Endothelial cell of umbilical vein (primary cell): ENCODE measurements at regions not wholly inside any gene's neighbourhood (a gene's known extent, or its start where the extent isn't known, plus 50 kb on each side); places are given as distances from the start of the nearest gene placed in this dataset.

Experiments used
- BruUV-seq: library from RNA; stranded (reverse); fragments of 400-500 nt; replicated peaks from 2 replicates; lab custom pipeline; 2021; lab: Mats Ljungman, UMichigan
- CTCF ChIA-PET: fragments of 300-600, 350-600 bp; sonication (Branson Sonifier 250); formaldehyde crosslinking; loops from one replicate; lab custom pipeline; 2021; ENCODE audit warnings: antibody characterized with exemption, inconsistent platforms; lab: Charles Lee
- POLR2A ChIA-PET: fragments of 300-600, 350-600 bp; sonication (Branson Sonifier 250); formaldehyde crosslinking; loops from one replicate; lab custom pipeline; 2021; ENCODE audit warnings: antibody characterized with exemption, inconsistent platforms; lab: Charles Lee
- DNase-seq: peaks from one replicate; pipeline ENCODE4 v3.0.0-alpha.2; 2011; ENCODE audit warnings: low read depth, low spot score
- FAIRE-seq: peaks from 2 replicates; lab custom pipeline; 2011; peaks lifted over from hg19 to GRCh38; lab: Jason Lieb, UNC
- H2AFZ ChIP-seq: 2 replicates; pipeline ENCODE4 v1.6.0; 2012; ENCODE audit warnings: low read depth, low read length, control low read depth, inconsistent platforms
- H3K27ac ChIP-seq: 2 replicates; pipeline ENCODE4 v1.5.1; 2011; ENCODE audit warnings: low read depth, mild to moderate bottlenecking, control low read depth, low read length, moderate library complexity; ENCODE audit not compliant: insufficient read depth
- H3K27me3 ChIP-seq, 2 experiments: 2 replicates each; pipeline versions ENCODE4 v1.6.0 to v1.6.1; 2011; ENCODE audit warnings: low read length in 2 of 2, mixed read lengths in 1 of 2; ENCODE audit not compliant: control insufficient read depth in 2 of 2, insufficient read depth in 2 of 2
- H3K36me3 ChIP-seq, 2 experiments: 2 replicates in 1 of 2; 3 replicates in 1 of 2; pipeline ENCODE4 v1.5.1; 2011; ENCODE audit warnings: low read length in 2 of 2, mild to moderate bottlenecking in 1 of 2, moderate library complexity in 1 of 2; ENCODE audit not compliant: control insufficient read depth in 2 of 2, insufficient read depth in 2 of 2; ENCODE audit errors: extremely low read depth in 1 of 2
- H3K4me1 ChIP-seq: 3 replicates; pipeline ENCODE4 v1.5.1; 2011; ENCODE audit warnings: mild to moderate bottlenecking, low read length; ENCODE audit not compliant: control insufficient read depth, insufficient read depth; ENCODE audit errors: extremely low read depth
- H3K4me2 ChIP-seq: 2 replicates; pipeline ENCODE4 v1.6.1; 2011; ENCODE audit warnings: low read length, control low read depth, mixed read lengths; ENCODE audit not compliant: insufficient read depth
- H3K4me3 ChIP-seq, 3 experiments: fragments of 200-600 bp in 1 of 3; sonication (generic), shearing (Covaris generic) in 1 of 3; replicated peaks in 1 of 3; 2 replicates each; pipeline ENCODE4 v1.5.1; 2011 to 2016; ENCODE audit warnings: control low read depth in 3 of 3, low read length in 3 of 3, mild to moderate bottlenecking in 2 of 3, inconsistent platforms in 1 of 3, low read depth in 1 of 3, moderate library complexity in 1 of 3; ENCODE audit not compliant: insufficient read depth in 1 of 3
- H3K79me2 ChIP-seq: 2 replicates; pipeline ENCODE4 v1.6.0; 2012; ENCODE audit warnings: low read length, inconsistent platforms; ENCODE audit not compliant: control insufficient read depth, insufficient read depth
- H3K9ac ChIP-seq: replicated peaks from 2 replicates; pipeline ENCODE3; 2011; ENCODE audit warnings: low read length, control low read depth; ENCODE audit not compliant: insufficient read depth; ENCODE audit errors: extremely low read depth
- H3K9me1 ChIP-seq: replicated peaks from 3 replicates; pipeline ENCODE4 v1.6.0; 2011; ENCODE audit warnings: mild to moderate bottlenecking, low read length; ENCODE audit not compliant: control insufficient read depth, insufficient read depth; ENCODE audit errors: extremely low read depth
- H3K9me3 ChIP-seq: replicated peaks from 2 replicates; pipeline ENCODE4 v1.5.1; 2012; ENCODE audit warnings: low read length, inconsistent platforms; ENCODE audit not compliant: control insufficient read depth, insufficient read depth
- H4K20me1 ChIP-seq: replicated peaks from 2 replicates; pipeline ENCODE3; 2011; ENCODE audit warnings: mild to moderate bottlenecking, low read length; ENCODE audit not compliant: control insufficient read depth, insufficient read depth; ENCODE audit errors: extremely low read depth
- EZH2 ChIP-seq: IDR thresholded peaks from 2 replicates; pipeline ENCODE4 v1.6.1; 2012; ENCODE audit warnings: borderline replicate concordance, low read depth, mild to moderate bottlenecking, moderate library complexity, low read length, inconsistent platforms; ENCODE audit not compliant: severe bottlenecking
- FOS ChIP-seq: IDR thresholded peaks from 2 replicates; pipeline ENCODE4 v1.6.1; 2011; ENCODE audit warnings: mild to moderate bottlenecking, low read length, moderate library complexity, borderline replicate concordance; ENCODE audit not compliant: insufficient read depth
- GATA2 ChIP-seq: IDR thresholded peaks from 2 replicates; pipeline ENCODE4 v1.7.0; 2011; ENCODE audit warnings: low read depth, mild to moderate bottlenecking, moderate library complexity, mixed read lengths, low read length; ENCODE audit not compliant: insufficient read length, insufficient read depth
- JUN ChIP-seq: IDR thresholded peaks from 2 replicates; pipeline ENCODE4 v1.6.1; 2011; ENCODE audit warnings: borderline replicate concordance, low read depth; ENCODE audit not compliant: insufficient read length, insufficient read depth
- POLR2A ChIP-seq: IDR thresholded peaks from 2 replicates; pipeline ENCODE4 v1.6.1; 2012; ENCODE audit warnings: low read depth, mild to moderate bottlenecking, control low read depth, low read length
- POLR2AphosphoS5 ChIP-seq: IDR thresholded peaks from 2 replicates; pipeline ENCODE4 v1.6.1; 2012; ENCODE audit warnings: low read depth, mild to moderate bottlenecking, control low read depth, low read length, moderate library complexity; ENCODE audit not compliant: insufficient read depth
- dilution Hi-C: fragments of 300-500 bp; cut with MboI; formaldehyde crosslinking; loops from one replicate; pipeline ENCODE4 v1.15.0; 2019; ENCODE audit warnings: low sequenced_read_pairs; ENCODE audit not compliant: extremely low pct_ligation_motif_present
- intact Hi-C: fragments of 100-400 bp; cut with micrococcal nuclease; formaldehyde crosslinking; loops from one replicate; pipeline ENCODE4 v1.10.0; 2022
- TF ChIP-seq, protein P1 (sequence below): IDR thresholded peaks from 2 replicates; pipeline ENCODE4 v1.6.1; 2011; ENCODE audit not compliant: insufficient read depth, insufficient read length
- TF ChIP-seq, protein P2 (sequence below), 2 donors: IDR thresholded peaks; 1 replicate in 1 of 2; 2 replicates in 1 of 2; pipeline ENCODE4 v1.5.1; 2011; ENCODE audit warnings: low read length in 2 of 2, mild to moderate bottlenecking in 2 of 2, moderate library complexity in 2 of 2, control low read depth in 1 of 2, inconsistent platforms in 1 of 2, low read depth in 1 of 2; ENCODE audit not compliant: insufficient read depth in 1 of 2; ENCODE audit errors: extremely low read depth in 1 of 2

DNA sequence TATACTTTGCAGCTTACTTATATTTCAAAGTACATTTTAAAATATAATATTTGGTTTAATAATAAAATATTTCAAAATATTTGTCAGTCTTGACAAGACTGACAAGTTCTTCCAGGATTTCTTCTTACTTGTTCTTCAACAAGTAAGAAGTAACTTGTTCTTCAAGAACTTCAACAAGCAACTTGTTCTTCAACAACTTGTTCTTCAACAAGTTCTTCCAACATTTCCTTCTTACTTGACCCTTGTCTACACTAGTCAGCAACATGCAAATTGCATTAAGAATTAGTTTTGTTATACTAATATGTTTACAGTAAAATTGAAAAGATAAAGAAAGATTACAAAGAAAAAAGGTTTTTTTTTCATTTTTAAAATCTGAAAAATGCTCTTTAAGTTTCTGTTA, 731.7 kb downstream of the NSUN3 start:
- POLR2A ChIA-PET: no interaction called here
- Histone ChIP-seq H3K4me3 (no peak overlapping the region), H4K20me1 (no peaks in the 10 kb centered on the region), H3K4me1 (no peaks in the 10 kb centered on the region), H3K9ac (no peak overlapping the region), H3K27me3 (no peaks in the 10 kb centered on the region), H2AFZ (no peak overlapping the region), H3K36me3 (no peaks in the 10 kb centered on the region), H3K79me2 (no peaks in the 10 kb centered on the region), H3K9me3 (no peaks in the 10 kb centered on the region), H3K9me1 (no peaks in the 10 kb centered on the region), H3K4me2 (no peak overlapping the region), H3K27ac (no peak overlapping the region)
- DNase-seq (no peak), FAIRE-seq (no peak)
- TF ChIP-seq POLR2A (no peak), JUN (no peak), EZH2 (no peak), GATA2 (no peak), FOS (no peak), POLR2AphosphoS5 (no peak)
- TF ChIP-seq, protein P1, sequence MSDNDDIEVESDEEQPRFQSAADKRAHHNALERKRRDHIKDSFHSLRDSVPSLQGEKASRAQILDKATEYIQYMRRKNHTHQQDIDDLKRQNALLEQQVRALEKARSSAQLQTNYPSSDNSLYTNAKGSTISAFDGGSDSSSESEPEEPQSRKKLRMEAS: no peak
- TF ChIP-seq, protein P2, sequence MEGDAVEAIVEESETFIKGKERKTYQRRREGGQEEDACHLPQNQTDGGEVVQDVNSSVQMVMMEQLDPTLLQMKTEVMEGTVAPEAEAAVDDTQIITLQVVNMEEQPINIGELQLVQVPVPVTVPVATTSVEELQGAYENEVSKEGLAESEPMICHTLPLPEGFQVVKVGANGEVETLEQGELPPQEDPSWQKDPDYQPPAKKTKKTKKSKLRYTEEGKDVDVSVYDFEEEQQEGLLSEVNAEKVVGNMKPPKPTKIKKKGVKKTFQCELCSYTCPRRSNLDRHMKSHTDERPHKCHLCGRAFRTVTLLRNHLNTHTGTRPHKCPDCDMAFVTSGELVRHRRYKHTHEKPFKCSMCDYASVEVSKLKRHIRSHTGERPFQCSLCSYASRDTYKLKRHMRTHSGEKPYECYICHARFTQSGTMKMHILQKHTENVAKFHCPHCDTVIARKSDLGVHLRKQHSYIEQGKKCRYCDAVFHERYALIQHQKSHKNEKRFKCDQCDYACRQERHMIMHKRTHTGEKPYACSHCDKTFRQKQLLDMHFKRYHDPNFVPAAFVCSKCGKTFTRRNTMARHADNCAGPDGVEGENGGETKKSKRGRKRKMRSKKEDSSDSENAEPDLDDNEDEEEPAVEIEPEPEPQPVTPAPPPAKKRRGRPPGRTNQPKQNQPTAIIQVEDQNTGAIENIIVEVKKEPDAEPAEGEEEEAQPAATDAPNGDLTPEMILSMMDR (IDR thresholded peaks at IDR 0.05; ENCODE audit: extremely low read depth in 1 of 2, insufficient read depth in 1 of 2, low read depth in 1 of 2, low read length in 2 of 2): no peak
- CTCF ChIA-PET: no interaction called here
- dilution Hi-C loops: no loop called here
- no TSS peak for BruUV-seq
- intact Hi-C loops: no loop called here
